ENCODE measurements at regions not wholly inside any gene's neighbourhood (a gene's known extent, or its start where the extent isn't known, plus 50 kb on each side); places are given as distances from the start of the nearest gene placed in this dataset.

DNA sequence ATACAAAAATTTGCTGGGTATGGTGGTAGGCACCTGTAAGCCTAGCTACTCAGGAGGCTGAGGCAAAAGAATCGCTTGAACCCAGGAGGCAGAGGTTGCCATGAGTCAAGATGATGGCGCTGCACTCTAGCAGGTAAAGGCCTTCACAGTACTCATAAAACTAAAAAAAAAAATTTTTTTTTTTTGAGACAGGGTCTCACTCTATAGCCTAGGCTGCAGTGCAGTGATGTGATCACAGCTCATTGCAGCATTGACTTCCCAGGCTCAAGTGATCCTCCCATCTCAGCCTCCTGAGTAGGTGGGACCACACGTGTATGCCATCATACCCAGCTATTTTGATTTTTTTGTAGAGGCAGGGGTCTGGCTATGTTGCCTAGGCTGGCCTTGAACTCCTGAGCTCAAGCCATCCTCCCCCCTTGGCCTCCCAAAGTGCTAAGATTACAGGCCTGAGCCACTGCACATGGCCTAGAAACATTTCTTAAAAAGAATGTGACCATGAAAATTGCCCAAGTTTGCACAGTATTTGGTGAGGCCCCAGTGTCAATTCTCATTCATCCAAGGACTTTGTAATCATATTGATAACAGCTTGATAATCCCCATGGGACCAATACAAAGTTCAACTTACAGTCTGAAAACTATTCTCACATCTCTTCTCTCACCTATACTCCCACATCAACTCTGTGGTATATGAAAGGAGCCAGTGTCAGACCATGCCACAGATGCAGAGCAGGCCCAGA lies 64.2 kb upstream of the MYCN start:
- intact Hi-C loops (cut with micrococcal nuclease): no loop called here
- ATAC-seq (ENCODE audit: low read depth): no peak
- Mint-ChIP-seq H3K4me3 (no peak overlapping the region), H3K9me3 (peaks cover 2% of the 10 kb centered on the region), H3K4me1 (no peaks in the 10 kb centered on the region), H3K27ac (no peak overlapping the region), H3K27me3 (no peaks in the 10 kb centered on the region), H3K36me3 (ENCODE audit: low read depth) (no peaks in the 10 kb centered on the region)
- POLR2A ChIA-PET: no interaction called here
- no peak for DNase-seq
- CTCF ChIA-PET: no interaction called here
- TF ChIP-seq CTCF (IDR thresholded peaks at IDR 0.05): no peak

GRCh38 chr2:15880226-15881119 lies 59.9 kb upstream of the MYCN start:
- DNase-seq (no peak), ATAC-seq (ENCODE audit: low read depth) (no peak)
- peaks cover 2% of the 10 kb centered on the region for H3K9me3 Mint-ChIP-seq
- no peaks in the 10 kb centered on the region for H3K36me3 Mint-ChIP-seq (ENCODE audit: low read depth)
- no peak overlapping the region for H3K27ac Mint-ChIP-seq
- H3K27me3 Mint-ChIP-seq: no peaks in the 10 kb centered on the region
- ChIA-PET POLR2A (no interaction called here), CTCF (no interaction called here)
- no peaks in the 10 kb centered on the region for H3K4me1 Mint-ChIP-seq
- H3K4me3 Mint-ChIP-seq: no peak overlapping the region
- intact Hi-C loops (cut with micrococcal nuclease): no loop called here
- no peak for TF ChIP-seq CTCF (IDR thresholded peaks at IDR 0.05)

- no peaks in the 10 kb centered on the region for H3K36me3 Mint-ChIP-seq (ENCODE audit: low read depth)
- H3K4me3 Mint-ChIP-seq: no peak overlapping the region
- POLR2A ChIA-PET: no interaction called here
- CTCF ChIA-PET: no interaction called here
- no peaks in the 10 kb centered on the region for H3K27me3 Mint-ChIP-seq
- DNase-seq: no peak
- H3K4me1 Mint-ChIP-seq: no peaks in the 10 kb centered on the region
- no peak for ATAC-seq (ENCODE audit: low read depth)
- no peak overlapping the region for H3K27ac Mint-ChIP-seq
- no peak for TF ChIP-seq CTCF (IDR thresholded peaks at IDR 0.05)
- intact Hi-C loops (cut with micrococcal nuclease): no loop called here
- peaks cover 2% of the 10 kb centered on the region for H3K9me3 Mint-ChIP-seq
Measured at GRCh38 chr2:15881120-15881433, 59.3 kb upstream of the MYCN start.

DNA sequence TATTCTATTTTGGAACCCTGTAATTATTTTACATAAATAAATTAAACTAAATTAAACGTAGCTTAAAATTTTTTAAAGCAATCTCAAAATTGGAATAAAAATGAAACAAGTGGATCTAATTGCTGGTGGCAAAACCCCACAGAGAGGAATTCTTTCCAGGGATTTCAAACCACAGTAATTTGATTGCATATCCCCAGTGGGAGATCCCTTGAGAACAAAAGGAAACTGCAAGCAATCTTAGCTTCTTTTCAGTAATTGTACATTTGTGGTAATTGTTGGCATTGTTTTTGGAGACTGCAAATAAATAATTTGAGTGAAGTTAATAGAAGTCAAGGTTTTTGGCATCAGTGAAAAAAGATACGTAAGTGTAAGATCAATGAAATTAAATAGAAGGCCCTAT lies 58.7 kb upstream of the MYCN start:
- Mint-ChIP-seq H3K27me3 (no peaks in the 10 kb centered on the region), H3K9me3 (peaks cover 2% of the 10 kb centered on the region), H3K4me1 (no peaks in the 10 kb centered on the region), H3K27ac (no peak overlapping the region), H3K4me3 (no peak overlapping the region), H3K36me3 (ENCODE audit: low read depth) (no peaks in the 10 kb centered on the region)
- no peak for ATAC-seq (ENCODE audit: low read depth)
- no peak for DNase-seq
- ChIA-PET POLR2A (no interaction called here), CTCF (no interaction called here)
- TF ChIP-seq CTCF (IDR thresholded peaks at IDR 0.05): no peak
- intact Hi-C loops (cut with micrococcal nuclease): no loop called here

GRCh38 chr2:15882761-15883497 lies 57.4 kb upstream of the MYCN start:
- Mint-ChIP-seq H3K27me3 (no peaks in the 10 kb centered on the region), H3K9me3 (no peaks in the 10 kb centered on the region), H3K27ac (no peak overlapping the region), H3K36me3 (ENCODE audit: low read depth) (no peaks in the 10 kb centered on the region), H3K4me1 (no peaks in the 10 kb centered on the region), H3K4me3 (no peak overlapping the region)
- no peak for ATAC-seq (ENCODE audit: low read depth)
- DNase-seq: no peak
- ChIA-PET CTCF (no interaction called here), POLR2A (no interaction called here)
- no peak for TF ChIP-seq CTCF (IDR thresholded peaks at IDR 0.05)
- intact Hi-C loops (cut with micrococcal nuclease): no loop called here

Measured in activated B cell treated with CpG ODN at 0.5 μM for 24 hours (primary cell).